ENCODE measurements at regions not wholly inside any gene's neighbourhood (a gene's known extent, or its start where the extent isn't known, plus 50 kb on each side); places are given as distances from the start of the nearest gene placed in this dataset.
"Not testable (repeated sequence)": the region's sequence is repeated elsewhere in the genome, so short reads cannot be mapped to it uniquely, and the experiment has no call there.

DNA sequence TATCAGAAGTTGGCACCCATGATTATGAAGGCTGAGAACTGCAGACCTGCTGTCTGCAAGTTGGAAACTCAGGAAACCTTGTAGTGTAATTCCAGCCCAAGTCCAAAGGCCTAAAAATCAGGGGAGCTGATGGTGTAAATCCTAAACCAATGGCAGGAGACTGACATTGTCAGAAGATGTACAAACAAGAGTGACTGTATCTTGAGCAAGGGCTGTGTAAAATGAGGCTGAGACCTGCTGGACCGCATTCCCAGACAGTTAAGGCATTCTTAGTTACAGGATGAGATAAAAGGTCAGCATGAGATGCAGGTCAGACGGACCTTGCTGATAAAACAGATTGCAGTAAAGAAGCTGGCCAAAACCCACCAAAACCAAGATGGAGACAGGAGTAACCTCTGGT lies 147.7 kb downstream of the COG6 start:
- DNase-seq = no peak

- DNase-seq = no peak
These were observed 148.4 kb downstream of the COG6 start for GRCh38 chr13:39803851-39804250.

DNA sequence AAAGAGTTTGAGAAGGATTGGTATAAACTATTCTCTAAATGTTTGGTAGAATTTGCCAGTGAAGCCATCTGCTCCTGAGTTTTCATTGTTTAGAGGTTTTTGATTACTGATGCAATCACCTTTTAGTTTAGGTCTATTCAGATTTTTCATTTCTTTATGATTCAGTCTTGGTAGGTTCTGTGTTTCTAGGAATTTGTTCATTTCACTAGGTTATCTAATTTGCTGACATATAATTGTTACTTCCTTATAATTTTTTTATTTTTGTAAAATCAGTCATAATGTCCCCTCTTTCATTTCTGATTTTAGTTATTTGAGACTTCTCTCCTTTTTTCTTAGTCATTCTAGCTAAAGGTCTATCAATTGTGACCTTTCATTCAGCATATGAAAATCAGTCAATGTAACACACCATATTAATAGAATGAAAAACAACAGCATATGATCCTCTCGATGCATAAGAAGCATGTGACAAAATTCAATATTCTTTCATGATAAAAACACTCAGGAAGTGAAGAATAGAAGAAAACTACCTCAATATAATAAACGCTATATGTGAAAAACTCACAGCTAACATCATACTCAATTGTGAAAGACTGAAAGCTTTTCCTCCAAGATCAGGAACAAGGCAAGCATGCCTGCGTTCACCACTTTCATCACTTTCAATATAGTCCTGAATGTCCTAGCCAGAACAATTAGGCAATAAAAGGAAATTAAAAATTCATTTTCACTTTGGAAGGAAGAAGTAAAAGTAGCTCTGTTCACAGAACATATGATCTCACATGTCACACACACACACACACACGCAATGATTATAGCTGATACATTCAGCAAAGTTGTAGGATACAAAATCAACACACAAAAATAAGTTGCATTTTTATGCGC lies 149.1 kb downstream of the COG6 start:
- DNase-seq = peak; percentile 18

DNA sequence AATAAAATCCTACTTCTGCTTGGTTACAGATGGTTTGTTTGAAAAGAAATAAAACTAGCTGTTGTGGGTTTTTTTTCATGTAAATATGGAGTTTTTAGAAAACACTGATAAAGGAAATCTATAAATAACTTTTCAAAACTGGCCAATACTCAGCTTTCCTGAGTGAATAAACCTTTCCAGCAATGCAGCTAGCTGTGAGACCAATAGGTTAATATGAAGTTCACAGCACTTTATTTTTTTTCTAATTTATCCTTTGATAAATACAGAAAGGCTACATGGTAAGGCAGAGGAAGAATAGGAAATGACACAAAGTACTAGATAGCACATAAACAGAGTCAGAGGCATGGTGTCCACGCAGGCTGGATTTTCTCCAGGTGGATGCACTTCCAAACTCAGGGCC lies 154.0 kb downstream of the COG6 start:
- no peak for DNase-seq

- no peak for DNase-seq
These were observed 154.8 kb downstream of the COG6 start for GRCh38 chr13:39810091-39810877.

DNA sequence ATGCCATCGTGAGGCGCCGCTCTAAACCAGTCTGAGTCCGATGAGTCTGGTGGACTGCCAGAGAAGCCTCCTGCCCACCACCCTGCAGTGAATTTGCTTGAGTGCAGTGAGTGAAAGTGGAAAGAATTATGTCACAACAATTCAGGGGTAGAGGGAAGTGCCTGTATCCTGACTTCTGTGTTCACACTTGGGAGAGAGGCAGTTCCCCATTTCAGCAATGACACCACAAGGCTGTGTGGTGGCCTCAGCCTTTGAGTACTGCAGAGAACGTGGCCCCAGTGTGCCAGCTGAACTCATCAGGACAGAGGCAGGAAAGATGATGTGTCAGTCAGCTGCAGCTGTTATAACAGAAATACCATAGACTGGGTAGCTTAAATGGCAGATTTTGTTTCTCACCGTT lies 155.6 kb downstream of the COG6 start:
- no peak for DNase-seq

- DNase-seq = no peak
These were observed 156.2 kb downstream of the COG6 start for GRCh38 chr13:39811696-39812095.

GRCh38 chr13:39815345-39816111 lies 160.1 kb downstream of the COG6 start:
- no peak for DNase-seq

DNA sequence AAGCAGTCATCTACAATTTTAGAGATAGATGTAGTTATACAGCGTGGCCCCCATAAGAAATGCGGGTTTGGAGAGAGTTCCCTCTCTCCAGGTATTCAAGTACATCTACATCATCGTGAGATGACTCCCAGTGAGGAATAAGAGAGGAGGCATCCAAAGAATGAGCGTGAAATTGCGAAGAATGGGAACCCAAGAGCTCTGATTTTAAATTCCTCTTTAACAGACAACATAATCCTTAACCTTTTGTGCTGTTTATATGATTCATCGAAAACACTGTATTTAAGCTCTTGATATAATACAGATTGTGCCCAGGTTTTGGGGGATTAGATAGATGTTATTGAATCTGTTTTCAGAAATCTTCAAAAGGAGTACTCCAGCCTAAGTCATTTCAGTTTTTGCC lies 161.5 kb downstream of the COG6 start:
- DNase-seq = no peak

- no peak for DNase-seq
These were observed 163.5 kb downstream of the COG6 start for GRCh38 chr13:39818953-39819352.

- DNase-seq = no peak
These were observed 165.1 kb downstream of the COG6 start for GRCh38 chr13:39820606-39821005.

DNA sequence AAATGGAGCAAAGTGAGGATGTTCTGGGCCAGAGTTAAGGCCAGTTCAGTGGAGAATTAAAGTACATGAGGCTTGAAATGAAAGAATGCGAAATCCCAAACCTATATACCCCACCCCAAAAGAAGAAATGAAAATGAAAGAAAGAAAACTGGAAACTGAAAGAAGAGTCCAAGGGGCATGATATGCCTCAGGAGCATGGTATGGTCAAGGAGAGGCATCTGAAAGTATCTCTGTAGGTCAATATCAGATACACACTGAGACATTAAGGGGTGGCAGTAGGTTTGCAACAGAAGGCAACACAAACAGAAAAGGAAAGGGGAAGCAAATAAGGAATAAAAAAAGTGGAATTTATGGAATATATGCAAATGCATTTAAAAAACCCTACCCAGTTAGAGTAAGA lies 166.5 kb downstream of the COG6 start:
- no peak for DNase-seq

- no peak for DNase-seq
These were observed 167.0 kb downstream of the COG6 start for GRCh38 chr13:39822437-39822836.

GRCh38 chr13:39823063-39823713 lies 167.7 kb downstream of the COG6 start:
- DNase-seq = no peak

DNA sequence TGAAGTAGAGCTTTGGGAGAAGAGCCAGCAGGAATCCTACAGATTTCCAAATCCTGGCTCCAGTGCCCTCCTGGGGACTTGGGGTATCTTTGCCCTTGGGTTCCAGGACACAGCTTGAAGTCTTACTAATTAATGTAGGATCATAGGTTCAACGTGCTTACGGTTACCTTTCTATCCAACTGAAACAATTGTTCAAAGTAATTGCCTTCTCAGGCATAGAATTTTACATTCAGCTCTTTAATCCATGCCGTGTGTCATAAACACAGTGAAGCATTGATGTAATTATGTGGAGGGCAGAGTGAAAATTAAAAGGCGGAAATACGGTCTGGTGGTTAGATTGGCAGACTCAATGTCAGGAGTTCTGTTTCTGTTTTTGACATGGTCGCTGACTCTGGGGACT lies 170.4 kb downstream of the COG6 start:
- no peak for DNase-seq

DNA sequence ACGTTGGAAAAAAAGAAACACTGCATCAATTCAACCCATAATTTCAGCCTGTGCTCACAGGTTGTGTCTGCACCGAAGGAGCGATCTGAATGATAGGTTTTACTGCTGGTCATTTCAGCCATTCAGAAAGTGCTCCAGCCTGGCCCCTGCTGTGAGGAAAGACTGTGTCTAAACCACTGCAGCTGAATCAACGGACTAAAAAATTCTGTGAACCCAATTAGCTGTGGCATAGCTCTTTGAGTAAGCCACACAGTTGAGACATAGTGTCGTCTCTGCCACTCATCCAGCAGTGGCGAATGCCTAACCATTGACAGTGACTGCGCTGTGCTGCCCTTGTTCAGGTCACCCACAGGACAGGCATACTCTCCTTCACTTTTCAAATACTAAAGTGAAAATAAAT lies 179.8 kb downstream of the COG6 start:
- no peak for DNase-seq

GRCh38 chr13:39836038-39836437 lies 180.6 kb downstream of the COG6 start:
- peak; percentile 17 for DNase-seq

- DNase-seq = not testable (repeated sequence)
These were observed 182.4 kb downstream of the COG6 start for GRCh38 chr13:39837866-39838265.

GRCh38 chr13:39840201-39840600 lies 184.7 kb downstream of the COG6 start:
- DNase-seq = no peak

- DNase-seq = no peak
These were observed 191.9 kb downstream of the COG6 start for GRCh38 chr13:39847336-39847735.

DNA sequence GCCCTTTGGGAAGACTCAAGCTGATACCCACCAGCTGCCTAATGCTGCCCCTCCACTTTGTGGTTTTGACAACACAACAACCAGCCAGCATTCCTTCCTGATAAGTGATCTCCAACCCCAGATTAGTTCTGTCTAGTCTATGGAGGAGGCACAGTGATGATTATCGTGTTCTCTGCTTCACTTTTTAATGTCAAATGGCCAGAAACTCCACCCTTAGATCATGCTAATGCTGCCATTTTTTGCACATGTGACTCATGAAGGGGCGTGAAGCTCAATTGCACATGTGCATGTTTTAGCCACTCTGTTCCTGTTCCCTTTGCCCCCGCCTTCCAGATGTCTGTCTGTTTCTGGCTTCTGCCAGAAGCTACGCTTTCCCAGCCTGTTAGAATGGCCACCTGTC lies 199.8 kb downstream of the COG6 start:
- DNase-seq = no peak

DNA sequence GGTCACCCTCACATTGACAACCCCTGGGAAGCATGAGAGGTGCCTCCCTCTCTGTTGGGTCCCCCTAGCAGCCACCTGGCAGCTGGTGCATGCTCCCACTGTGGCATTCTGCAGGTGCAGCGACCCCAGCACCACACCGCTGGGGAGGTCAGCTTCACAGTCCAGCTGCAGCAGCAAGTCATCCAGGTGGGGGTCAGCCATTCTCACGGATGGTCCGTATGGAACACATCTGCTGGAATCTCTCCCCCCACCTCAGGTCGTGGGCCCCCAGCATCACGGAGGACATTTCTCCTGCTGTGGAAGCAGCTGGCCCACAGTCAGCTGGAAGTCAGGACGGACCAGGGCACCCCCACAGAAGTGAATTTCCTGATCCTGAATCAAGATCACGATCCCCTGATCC lies 201.3 kb downstream of the COG6 start:
- no peak for DNase-seq

GRCh38 chr13:39858794-39859193 lies 203.3 kb downstream of the COG6 start:
- no peak for DNase-seq
